Mesodermal cell (in vitro differentiated cells): ENCODE measurements at regions not wholly inside any gene's neighbourhood (a gene's known extent, or its start where the extent isn't known, plus 50 kb on each side); places are given as distances from the start of the nearest gene placed in this dataset.

Experiments
- H3K27ac ChIP-seq: 2 replicates; pipeline ENCODE4 v1.7.0; 2013; ENCODE audit warnings: mild to moderate bottlenecking, low read depth, low read length, moderate library complexity; ENCODE audit not compliant: severe bottlenecking
- H3K36me3 ChIP-seq: 2 replicates; pipeline ENCODE4 v1.7.1; 2013; ENCODE audit warnings: mild to moderate bottlenecking, low read length, moderate library complexity; ENCODE audit not compliant: control insufficient read depth, insufficient read depth
- H3K4me1 ChIP-seq: one replicate; pipeline ENCODE4 v1.7.1; 2013; ENCODE audit warnings: mild to moderate bottlenecking, low read length; ENCODE audit not compliant: insufficient read depth, control insufficient read depth, poor library complexity, severe bottlenecking
- H3K4me3 ChIP-seq: 2 replicates; pipeline ENCODE4 v1.7.0; 2013; ENCODE audit warnings: low read length, control low read depth, mild to moderate bottlenecking; ENCODE audit not compliant: insufficient read depth, poor library complexity, severe bottlenecking; ENCODE audit errors: extremely low read depth
- H3K9me3 ChIP-seq: 2 replicates; pipeline ENCODE4 v1.7.1; 2013; ENCODE audit warnings: mild to moderate bottlenecking, low read length, moderate library complexity; ENCODE audit not compliant: control insufficient read depth
- WGBS, 2 experiments: methylation state at CpG; one replicate each; pipeline ENCODE4 v1.1.5; 2013; ENCODE audit warnings: missing lambda C conversion rate in 2 of 2; ENCODE audit not compliant: insufficient coverage in 2 of 2; 5-methylcytosine and 5-hydroxymethylcytosine counted together

DNA sequence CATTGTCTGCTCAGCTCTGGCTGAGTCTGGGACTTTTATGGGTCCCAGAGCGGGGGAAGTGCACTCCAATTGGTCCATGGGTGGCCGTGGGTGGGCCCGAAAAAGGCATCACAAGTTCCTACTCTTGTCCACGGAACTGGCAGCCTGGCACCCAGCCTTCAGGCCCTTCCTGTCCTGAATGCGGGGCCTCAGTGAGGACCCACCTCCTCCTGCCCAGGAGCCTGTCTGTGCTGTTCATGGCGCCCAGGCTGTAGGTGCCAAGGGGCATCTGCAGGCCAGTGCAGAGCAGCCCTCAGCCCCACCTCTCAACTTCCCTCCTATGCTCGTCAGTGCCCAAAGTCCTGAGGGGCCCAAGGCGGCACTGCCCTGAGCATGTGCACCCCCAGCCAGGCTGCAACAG, 411.7 kb upstream of the KIRREL3 start:
- H3K4me1 ChIP-seq = no peaks in the 10 kb centered on the region
- 88 to 91% methylated on average over 8 of the region's 8 CpGs for WGBS, 2 experiments
- no peak overlapping the region for H3K27ac ChIP-seq
- no peaks in the 10 kb centered on the region for H3K9me3 ChIP-seq
- H3K4me3 ChIP-seq = no peak overlapping the region
- H3K36me3 ChIP-seq = no peaks in the 10 kb centered on the region

DNA sequence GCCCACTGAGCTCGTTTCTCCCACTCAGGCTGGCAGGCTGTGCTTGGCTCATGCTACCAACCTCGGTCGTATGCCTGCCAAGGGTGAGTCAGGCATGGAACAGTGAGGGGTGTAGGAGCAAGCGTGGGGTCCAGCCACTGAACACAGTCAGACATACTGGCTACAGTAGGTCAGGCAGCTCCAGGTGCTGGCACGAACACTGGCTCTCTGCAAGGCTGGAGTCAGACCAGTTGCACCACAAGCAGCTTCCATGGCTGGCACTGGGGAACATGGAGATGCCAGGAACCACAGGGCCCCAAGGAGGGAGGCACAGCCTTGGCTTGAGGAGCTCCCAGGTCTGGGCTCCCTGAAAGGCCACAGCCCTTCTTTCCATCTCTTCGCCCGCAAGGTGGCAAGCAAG, 410.7 kb upstream of the KIRREL3 start:
- Histone ChIP-seq H3K4me3 (no peak overlapping the region), H3K27ac (no peak overlapping the region), H3K4me1 (no peaks in the 10 kb centered on the region), H3K9me3 (no peaks in the 10 kb centered on the region), H3K36me3 (no peaks in the 10 kb centered on the region)
- 91 to 92% methylated on average over 5 to 7 of the region's 7 CpGs for WGBS, 2 experiments

DNA sequence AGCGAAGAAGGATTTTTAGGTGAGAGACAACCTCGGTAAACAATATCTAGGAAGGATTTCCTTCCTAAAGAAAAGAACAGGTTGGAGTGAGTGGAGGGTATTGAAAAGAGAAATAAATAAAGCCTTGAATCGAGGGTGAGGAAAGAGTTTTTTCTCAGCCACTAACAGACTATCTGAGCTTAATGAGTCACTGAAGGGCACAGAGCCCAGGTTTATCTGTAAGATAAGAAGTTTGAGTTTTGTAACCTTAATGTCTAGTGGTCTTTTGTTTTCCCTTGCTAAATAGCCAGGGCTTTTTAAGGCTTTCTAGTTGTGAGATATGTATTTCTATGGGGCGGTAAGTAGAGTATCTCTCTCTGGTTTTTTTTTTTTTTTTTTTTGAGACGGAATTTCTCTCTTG, 394.5 kb upstream of the KIRREL3 start:
- H3K27ac ChIP-seq = no peak overlapping the region
- no peaks in the 10 kb centered on the region for H3K9me3 ChIP-seq
- no peak overlapping the region for H3K4me3 ChIP-seq
- WGBS, 2 experiments = 89 to 91% methylated on average over 2 to 3 of the region's 5 CpGs
- no peaks in the 10 kb centered on the region for H3K36me3 ChIP-seq
- H3K4me1 ChIP-seq = peaks cover 9% of the 10 kb centered on the region

DNA sequence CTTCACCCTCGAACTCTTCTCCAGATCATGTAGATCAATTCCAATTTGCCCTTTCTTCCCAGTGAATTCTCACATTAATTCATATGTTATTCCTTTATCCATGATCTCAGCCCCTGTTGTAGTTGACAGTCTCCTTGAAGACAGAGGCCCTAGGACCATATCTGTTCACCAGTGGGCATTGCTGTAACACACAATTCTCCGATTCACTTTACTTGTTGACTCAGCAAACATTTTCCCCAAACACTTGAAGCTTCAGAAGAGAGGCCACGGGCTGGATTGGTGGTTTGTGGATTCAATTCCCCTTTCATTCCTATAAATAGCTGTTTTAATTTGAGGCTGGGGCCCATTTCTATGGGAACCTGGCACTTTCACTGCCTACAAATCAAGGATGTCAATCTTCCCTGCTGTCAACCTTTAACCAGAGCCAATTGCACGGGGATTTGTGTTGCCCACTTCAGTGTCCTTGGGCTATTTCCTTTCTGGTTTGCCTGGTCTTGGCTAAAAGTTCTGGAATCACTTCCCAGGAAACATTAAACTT, 393.0 kb upstream of the KIRREL3 start:
- no peak overlapping the region for H3K27ac ChIP-seq
- WGBS, 2 experiments = 79 to 80% methylated on average over 2 of the region's 4 CpGs
- H3K4me3 ChIP-seq = no peak overlapping the region
- H3K36me3 ChIP-seq = no peaks in the 10 kb centered on the region
- no peaks in the 10 kb centered on the region for H3K9me3 ChIP-seq
- H3K4me1 ChIP-seq = peaks cover 9% of the 10 kb centered on the region

DNA sequence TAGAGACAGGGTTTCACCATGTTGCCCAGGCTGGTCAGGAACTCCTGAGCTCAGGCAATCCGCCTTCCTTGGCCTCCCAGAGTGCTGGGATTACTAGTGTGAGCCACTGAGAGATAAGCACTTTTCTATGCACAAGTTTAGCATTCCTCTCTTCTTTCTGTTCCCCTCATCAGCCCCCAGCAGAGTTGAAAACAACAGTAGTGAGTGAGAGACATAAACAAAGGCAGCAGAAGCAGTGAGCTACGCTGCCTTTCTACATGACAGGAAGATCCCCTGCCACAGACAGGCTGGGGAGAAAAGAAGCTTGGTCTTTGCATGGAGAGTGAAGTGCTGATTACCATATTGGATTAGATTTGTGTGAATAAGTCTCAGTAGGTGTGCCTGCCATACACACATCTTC, 392.0 kb upstream of the KIRREL3 start:
- WGBS, 2 experiments = 33 to 46% methylated on average over 1 to 2 of the region's 2 CpGs
- Histone ChIP-seq H3K27ac (peak overlapping the region; percentile 26), H3K4me3 (no peak overlapping the region)

DNA sequence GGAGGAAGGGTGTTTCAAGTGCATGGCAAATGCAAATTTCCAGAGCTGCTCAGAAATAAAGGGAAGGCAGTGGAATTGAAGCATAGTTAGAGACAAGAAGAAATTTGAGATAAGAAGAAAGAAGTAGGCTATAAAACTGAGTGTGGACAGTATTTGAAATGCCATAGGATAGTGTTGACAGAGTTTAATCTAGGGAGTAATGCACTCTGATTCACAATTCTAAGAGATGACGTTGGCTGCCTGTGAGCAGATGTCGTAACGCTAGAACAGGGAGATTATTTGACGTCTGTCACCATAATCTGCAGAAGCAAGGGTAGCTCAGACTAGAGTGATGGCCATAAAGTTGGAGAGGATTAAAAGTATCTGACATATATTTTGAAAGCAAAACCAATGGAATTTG, 389.9 kb upstream of the KIRREL3 start:
- no peak overlapping the region for H3K4me3 ChIP-seq
- peaks cover 9% of the 10 kb centered on the region for H3K4me1 ChIP-seq
- H3K27ac ChIP-seq = no peak overlapping the region
- no peaks in the 10 kb centered on the region for H3K9me3 ChIP-seq
- H3K36me3 ChIP-seq = no peaks in the 10 kb centered on the region
- WGBS, 2 experiments = 90 to 96% methylated on average over 4 of the region's 4 CpGs

More for the DNA sequence above, 392.0 kb upstream of the KIRREL3 start:
- no peaks in the 10 kb centered on the region for H3K36me3 ChIP-seq
- no peaks in the 10 kb centered on the region for H3K9me3 ChIP-seq
- H3K4me1 ChIP-seq = peaks cover 9% of the 10 kb centered on the region

DNA sequence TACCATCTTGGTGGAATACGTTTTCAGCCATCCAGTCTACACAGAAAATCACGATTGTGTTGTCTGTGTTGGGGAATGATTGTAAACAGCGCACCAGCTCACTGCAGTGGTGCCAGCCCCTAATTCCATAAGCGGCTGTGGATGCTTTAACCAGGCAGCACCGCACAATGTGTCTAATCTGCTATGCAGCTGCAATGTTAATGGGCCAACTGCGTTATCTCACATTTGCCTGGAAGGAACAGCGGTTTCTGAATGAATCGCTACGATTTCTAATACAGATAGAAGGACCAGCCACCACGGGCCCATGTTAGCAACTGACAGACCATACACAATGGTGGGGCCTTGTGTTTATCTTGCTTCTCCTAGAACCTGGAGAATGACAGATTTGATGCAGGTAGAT, 384.5 kb upstream of the KIRREL3 start:
- no peak overlapping the region for H3K4me3 ChIP-seq
- no peak overlapping the region for H3K27ac ChIP-seq
- H3K36me3 ChIP-seq = no peaks in the 10 kb centered on the region
- H3K9me3 ChIP-seq = no peaks in the 10 kb centered on the region
- 96 to 98% methylated on average over 8 to 9 of the region's 10 CpGs for WGBS, 2 experiments
- no peaks in the 10 kb centered on the region for H3K4me1 ChIP-seq

DNA sequence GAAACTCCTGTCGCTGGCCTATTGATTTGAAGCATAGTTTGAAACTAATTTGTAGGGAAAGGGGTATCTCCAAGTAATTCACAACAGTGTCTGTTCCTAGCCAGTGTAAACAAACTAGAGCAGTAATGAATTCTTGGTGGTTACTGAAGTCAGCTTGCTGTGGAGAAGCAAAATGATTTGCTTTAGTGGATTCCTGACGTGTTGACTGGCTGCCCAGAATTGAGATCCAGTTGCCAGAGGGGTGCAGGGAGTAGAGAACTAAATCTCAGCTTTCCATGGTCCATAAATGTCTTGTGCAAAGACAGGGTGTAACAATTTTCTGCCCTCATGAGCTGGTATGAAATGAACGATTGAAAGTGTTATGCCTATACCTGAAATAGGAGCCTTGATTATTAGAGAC, 382.5 kb upstream of the KIRREL3 start:
- Histone ChIP-seq H3K9me3 (no peaks in the 10 kb centered on the region), H3K27ac (no peak overlapping the region), H3K4me3 (no peak overlapping the region), H3K36me3 (no peaks in the 10 kb centered on the region), H3K4me1 (no peaks in the 10 kb centered on the region)
- 71 to 86% methylated on average over 2 to 3 of the region's 3 CpGs for WGBS, 2 experiments

DNA sequence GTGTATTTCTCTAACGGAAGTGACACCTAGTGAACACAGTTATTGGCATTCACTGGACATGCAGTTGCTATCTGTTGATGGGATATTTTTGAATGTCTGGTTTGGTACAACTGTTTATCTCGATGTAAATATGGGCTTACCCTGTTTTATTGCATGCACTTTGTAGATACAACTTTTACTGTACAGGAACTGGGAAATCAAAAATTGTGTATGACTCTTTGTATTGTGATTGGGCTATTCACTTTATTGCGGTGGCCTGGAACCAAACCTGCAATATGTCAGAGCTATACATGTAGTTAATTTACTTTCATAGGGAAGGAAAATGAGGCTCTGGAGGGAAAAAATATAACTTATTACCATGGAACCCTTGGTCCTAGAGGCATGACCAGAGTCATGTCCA, 380.7 kb upstream of the KIRREL3 start:
- 63 to 100% methylated on average over 1 to 2 of the region's 3 CpGs for WGBS, 2 experiments
- Histone ChIP-seq H3K9me3 (no peaks in the 10 kb centered on the region), H3K4me1 (no peaks in the 10 kb centered on the region), H3K36me3 (no peaks in the 10 kb centered on the region), H3K27ac (no peak overlapping the region), H3K4me3 (no peak overlapping the region)

DNA sequence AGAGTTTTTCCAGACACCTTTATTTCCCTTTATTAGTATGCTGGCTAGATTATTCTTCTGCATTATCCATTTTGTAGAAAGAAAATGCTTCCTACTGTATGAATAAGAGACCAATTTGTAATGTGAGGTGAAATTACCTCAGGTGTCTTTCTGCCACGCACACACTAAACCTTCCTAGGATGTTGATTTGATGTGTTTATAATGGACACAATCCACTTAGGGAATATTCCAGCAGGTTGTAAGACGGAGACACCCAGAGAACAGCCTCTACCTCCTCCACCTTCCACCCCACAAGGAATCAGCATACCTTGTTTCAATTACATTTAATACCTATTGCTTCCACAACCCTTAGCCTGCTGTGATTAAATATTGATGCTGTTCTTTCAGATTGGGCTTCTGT, 379.1 kb upstream of the KIRREL3 start:
- Histone ChIP-seq H3K4me1 (no peaks in the 10 kb centered on the region), H3K36me3 (no peaks in the 10 kb centered on the region), H3K4me3 (no peak overlapping the region), H3K9me3 (no peaks in the 10 kb centered on the region), H3K27ac (no peak overlapping the region)
- WGBS, 2 experiments = no CpG with 5 or more reads among the region's 2 CpGs

DNA sequence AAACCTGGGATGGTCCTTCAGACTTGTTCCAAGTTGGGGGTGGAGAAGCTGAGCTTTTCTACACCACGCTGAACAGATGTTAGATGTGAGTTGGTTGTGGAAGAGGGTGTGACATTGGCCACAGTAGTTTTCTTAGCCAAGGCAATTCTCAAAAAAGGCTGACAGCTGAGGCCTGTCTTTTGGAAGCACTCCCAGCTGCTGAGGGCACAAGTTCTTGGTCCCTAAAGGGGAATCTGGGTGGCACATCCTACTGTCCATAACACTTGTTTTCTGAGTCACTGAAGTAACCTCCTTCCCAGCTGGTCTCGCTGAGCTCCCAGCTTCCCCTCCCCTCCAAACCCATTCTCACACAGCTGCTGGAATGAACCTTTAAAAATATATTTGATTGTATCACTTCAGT, 375.7 kb upstream of the KIRREL3 start:
- Histone ChIP-seq H3K9me3 (no peaks in the 10 kb centered on the region), H3K36me3 (no peaks in the 10 kb centered on the region), H3K4me1 (no peaks in the 10 kb centered on the region), H3K4me3 (no peak overlapping the region), H3K27ac (no peak overlapping the region)
- 89 to 100% methylated on average over 1 of the region's 2 CpGs for WGBS, 2 experiments
